Activated CD4-positive, alpha-beta T cell treated with anti-CD3 and anti-CD28 coated beads for 36 hours (primary cell): ENCODE measurements at regions not wholly inside any gene's neighbourhood (a gene's known extent, or its start where the extent isn't known, plus 50 kb on each side); places are given as distances from the start of the nearest gene placed in this dataset.
"Not testable (repeated sequence)": the region's sequence is repeated elsewhere in the genome, so short reads cannot be mapped to it uniquely, and the experiment has no call there.

Source experiments
- ATAC-seq: fragments of 200-7000 bp; cut with Tn5 transposase; one replicate; pipeline ENCODE4 v1.10.0; 2021; ENCODE audit warnings: mild to moderate bottlenecking, moderate library complexity
- CTCF ChIA-PET: fragments of 350-600 bp; sonication (Branson Sonifier 250); formaldehyde crosslinking; loops from one replicate; lab custom pipeline; 2021; ENCODE audit warnings: antibody characterized with exemption; lab: Charles Lee
- POLR2A ChIA-PET: fragments of 350-600 bp; sonication (Branson Sonifier 250); formaldehyde crosslinking; loops from one replicate; lab custom pipeline; 2021; ENCODE audit warnings: antibody characterized with exemption, inconsistent platforms; lab: Charles Lee
- DNase-seq: peaks from one replicate; pipeline ENCODE4 v3.0.0-alpha.2; 2020
- H3K27ac Mint-ChIP-seq: one replicate; pipeline ENCODE4 v1.8.0; 2021; ENCODE audit warnings: mixed read lengths
- H3K27me3 Mint-ChIP-seq: one replicate; pipeline ENCODE4 v1.8.0; 2021; ENCODE audit warnings: mixed read lengths
- H3K36me3 Mint-ChIP-seq: one replicate; pipeline ENCODE4 v1.8.0; 2021; ENCODE audit warnings: low read depth, mixed read lengths
- H3K4me1 Mint-ChIP-seq: one replicate; pipeline ENCODE4 v1.8.0; 2021; ENCODE audit warnings: mixed read lengths
- H3K4me3 Mint-ChIP-seq: one replicate; pipeline ENCODE4 v1.8.0; 2021; ENCODE audit warnings: mild to moderate bottlenecking, moderate library complexity, mixed read lengths
- H3K9me3 Mint-ChIP-seq: one replicate; pipeline ENCODE4 v1.8.0; 2021; ENCODE audit warnings: low read depth, mixed read lengths
- intact Hi-C, 2 experiments: fragments of 100-400 bp; cut with DNase I in 1 of 2; cut with micrococcal nuclease in 1 of 2; formaldehyde crosslinking; loops; one replicate each; pipeline versions ENCODE4 v1.14.2 to v1.15.1; 2022 to 2024; cut with DNase I, micrococcal nuclease

- H3K27me3 Mint-ChIP-seq, result peaks cover 1% of the 10 kb centered on the region
Measured at GRCh38 chr2:167818521-167818920, 428.9 kb downstream of the STK39 start.

GRCh38 chr2:167817908-167818307 lies 429.5 kb downstream of the STK39 start:
- H3K36me3 Mint-ChIP-seq, result no peaks in the 10 kb centered on the region
- no peak overlapping the region for H3K4me3 Mint-ChIP-seq
- intact Hi-C loops, result no loop called here

More at GRCh38 chr2:167818521-167818920, 428.9 kb downstream of the STK39 start:
- H3K9me3 Mint-ChIP-seq, result no peaks in the 10 kb centered on the region
- no peaks in the 10 kb centered on the region for H3K4me1 Mint-ChIP-seq
- ATAC-seq, result no peak
- POLR2A ChIA-PET, result no interaction called here
- CTCF ChIA-PET, result no interaction called here
- no peak overlapping the region for H3K27ac Mint-ChIP-seq
- intact Hi-C loops, result no loop called here
- no peaks in the 10 kb centered on the region for H3K36me3 Mint-ChIP-seq
- H3K4me3 Mint-ChIP-seq, result no peak overlapping the region
- no peak for DNase-seq

GRCh38 chr2:167817422-167817821 lies 430.0 kb downstream of the STK39 start:
- H3K4me3 Mint-ChIP-seq, result no peak overlapping the region
- ChIA-PET CTCF (interaction anchor here (1.2 kb wide), 1 partner anchor 303 kb away, joined by 3 read pairs; no protein-coding TSS in a partner anchor), POLR2A (no interaction called here)
- intact Hi-C loops, result no loop called here
- no peaks in the 10 kb centered on the region for H3K9me3 Mint-ChIP-seq
- no peaks in the 10 kb centered on the region for H3K36me3 Mint-ChIP-seq
- no peak overlapping the region for H3K27ac Mint-ChIP-seq
- peaks cover 1% of the 10 kb centered on the region for H3K27me3 Mint-ChIP-seq
- no peak for DNase-seq
- no peak for ATAC-seq
- H3K4me1 Mint-ChIP-seq, result no peaks in the 10 kb centered on the region

More at GRCh38 chr2:167817908-167818307, 429.5 kb downstream of the STK39 start:
- H3K27ac Mint-ChIP-seq, result no peak overlapping the region
- no peaks in the 10 kb centered on the region for H3K4me1 Mint-ChIP-seq
- no peak for ATAC-seq
- DNase-seq, result no peak
- no peaks in the 10 kb centered on the region for H3K9me3 Mint-ChIP-seq
- H3K27me3 Mint-ChIP-seq, result peaks cover 1% of the 10 kb centered on the region
- ChIA-PET POLR2A (no interaction called here), CTCF (interaction anchor here (1.2 kb wide), 1 partner anchor 302 kb away, joined by 3 read pairs; no protein-coding TSS in a partner anchor)

GRCh38 chr2:167816874-167817290 lies 430.5 kb downstream of the STK39 start:
- CTCF ChIA-PET, result interaction anchor here (1.2 kb wide), 1 partner anchor 303 kb away, joined by 3 read pairs; no protein-coding TSS in a partner anchor
- peaks cover 1% of the 10 kb centered on the region for H3K27me3 Mint-ChIP-seq
- no peaks in the 10 kb centered on the region for H3K4me1 Mint-ChIP-seq

GRCh38 chr2:167814881-167815718 lies 432.3 kb downstream of the STK39 start:
- no peak overlapping the region for H3K4me3 Mint-ChIP-seq

More at GRCh38 chr2:167816874-167817290, 430.5 kb downstream of the STK39 start:
- no peaks in the 10 kb centered on the region for H3K36me3 Mint-ChIP-seq
- ATAC-seq, result no peak
- no peaks in the 10 kb centered on the region for H3K9me3 Mint-ChIP-seq
- intact Hi-C loops, result no loop called here
- POLR2A ChIA-PET, result no interaction called here
- H3K27ac Mint-ChIP-seq, result no peak overlapping the region
- H3K4me3 Mint-ChIP-seq, result no peak overlapping the region
- no peak for DNase-seq

GRCh38 chr2:167814482-167814880 lies 432.9 kb downstream of the STK39 start:
- CTCF ChIA-PET, result not testable (repeated sequence)

More at GRCh38 chr2:167814881-167815718, 432.3 kb downstream of the STK39 start:
- no peak for DNase-seq
- ATAC-seq, result no peak
- intact Hi-C loops, result no loop called here
- Mint-ChIP-seq H3K36me3 (no peaks in the 10 kb centered on the region), H3K27me3 (peaks cover 3% of the 10 kb centered on the region), H3K27ac (no peak overlapping the region), H3K4me1 (no peaks in the 10 kb centered on the region), H3K9me3 (no peaks in the 10 kb centered on the region)
- ChIA-PET CTCF (no interaction called here), POLR2A (no interaction called here)

GRCh38 chr2:167809799-167810198 lies 437.6 kb downstream of the STK39 start:
- H3K4me3 Mint-ChIP-seq, DNase-seq, POLR2A ChIA-PET, H3K27me3 Mint-ChIP-seq, H3K9me3 Mint-ChIP-seq, H3K4me1 Mint-ChIP-seq, intact Hi-C loops, CTCF ChIA-PET, H3K36me3 Mint-ChIP-seq, ATAC-seq, H3K27ac Mint-ChIP-seq: not testable (repeated sequence)

More at GRCh38 chr2:167814482-167814880, 432.9 kb downstream of the STK39 start:
- H3K36me3 Mint-ChIP-seq, ATAC-seq, intact Hi-C loops, H3K4me3 Mint-ChIP-seq, POLR2A ChIA-PET, DNase-seq, H3K27ac Mint-ChIP-seq, H3K27me3 Mint-ChIP-seq, H3K4me1 Mint-ChIP-seq, H3K9me3 Mint-ChIP-seq: not testable (repeated sequence)

GRCh38 chr2:167803449-167803988 lies 443.9 kb downstream of the STK39 start:
- H3K27me3 Mint-ChIP-seq, result no peaks in the 10 kb centered on the region
- CTCF ChIA-PET, result no interaction called here
- intact Hi-C loops, result no loop called here
- H3K4me1 Mint-ChIP-seq, result no peaks in the 10 kb centered on the region
- H3K36me3 Mint-ChIP-seq, result no peaks in the 10 kb centered on the region
- POLR2A ChIA-PET, result no interaction called here
- DNase-seq (no peak), ATAC-seq (no peak)
- no peak overlapping the region for H3K4me3 Mint-ChIP-seq
- no peak overlapping the region for H3K27ac Mint-ChIP-seq
- H3K9me3 Mint-ChIP-seq, result peaks cover 3% of the 10 kb centered on the region

- Mint-ChIP-seq H3K4me3 (no peak overlapping the region), H3K9me3 (peaks cover 1% of the 10 kb centered on the region), H3K27me3 (peaks cover 8% of the 10 kb centered on the region)
Measured at GRCh38 chr2:167794554-167795255, 452.7 kb downstream of the STK39 start.

GRCh38 chr2:167793725-167794124 lies 453.7 kb downstream of the STK39 start:
- no peak for DNase-seq
- intact Hi-C loops, result no loop called here
- Mint-ChIP-seq H3K36me3 (no peaks in the 10 kb centered on the region), H3K4me3 (no peak overlapping the region), H3K4me1 (no peaks in the 10 kb centered on the region), H3K27me3 (peaks cover 8% of the 10 kb centered on the region), H3K27ac (no peak overlapping the region), H3K9me3 (peaks cover 1% of the 10 kb centered on the region)
- ATAC-seq, result no peak
- ChIA-PET POLR2A (no interaction called here), CTCF (no interaction called here)

More at GRCh38 chr2:167794554-167795255, 452.7 kb downstream of the STK39 start:
- ATAC-seq (no peak), DNase-seq (no peak)
- H3K27ac Mint-ChIP-seq, result no peak overlapping the region
- ChIA-PET POLR2A (no interaction called here), CTCF (no interaction called here)
- intact Hi-C loops, result no loop called here
- no peaks in the 10 kb centered on the region for H3K4me1 Mint-ChIP-seq
- H3K36me3 Mint-ChIP-seq, result no peaks in the 10 kb centered on the region

- Mint-ChIP-seq H3K9me3 (peaks cover 1% of the 10 kb centered on the region), H3K36me3 (no peaks in the 10 kb centered on the region), H3K27ac (no peak overlapping the region), H3K4me1 (no peaks in the 10 kb centered on the region), H3K27me3 (peaks cover 8% of the 10 kb centered on the region), H3K4me3 (no peak overlapping the region)
- intact Hi-C loops, result no loop called here
- ATAC-seq (no peak), DNase-seq (no peak)
- ChIA-PET POLR2A (no interaction called here), CTCF (no interaction called here)
Measured at GRCh38 chr2:167792126-167792525, 455.3 kb downstream of the STK39 start.
